HG03460 (cell line): ENCODE measurements at regions not wholly inside any gene's neighbourhood (a gene's known extent, or its start where the extent isn't known, plus 50 kb on each side); places are given as distances from the start of the nearest gene placed in this dataset.
"Not testable (repeated sequence)": the region's sequence is repeated elsewhere in the genome, so short reads cannot be mapped to it uniquely, and the experiment has no call there.

Source experiments
- ATAC-seq: cut with Tn5 transposase; IDR thresholded peaks from one replicate; pipeline ENCODE4 v1.9.1; 2021; ENCODE audit not compliant: unreplicated experiment

GRCh38 chr6:134642279-134642678 lies 307.6 kb downstream of the ALDH8A1 start:
- no peak for ATAC-seq

GRCh38 chr6:134640975-134641429 lies 308.9 kb downstream of the ALDH8A1 start:
- peak; percentile 78 for ATAC-seq

- no peak for ATAC-seq
These were observed 309.7 kb downstream of the ALDH8A1 start for GRCh38 chr6:134640229-134640628.

- no peak for ATAC-seq
These were observed 312.0 kb downstream of the ALDH8A1 start for GRCh38 chr6:134637847-134638437.

GRCh38 chr6:134637282-134637681 lies 312.6 kb downstream of the ALDH8A1 start:
- ATAC-seq = no peak

- ATAC-seq = no peak
These were observed 313.6 kb downstream of the ALDH8A1 start for GRCh38 chr6:134636186-134636799.

- no peak for ATAC-seq
These were observed 314.9 kb downstream of the ALDH8A1 start for GRCh38 chr6:134634966-134635365.

GRCh38 chr6:134634466-134634865 lies 315.4 kb downstream of the ALDH8A1 start:
- ATAC-seq = no peak

- not testable (repeated sequence) for ATAC-seq
These were observed 315.3 kb upstream of the SGK1 start for GRCh38 chr6:134632982-134633940.

- ATAC-seq = no peak
These were observed 314.1 kb upstream of the SGK1 start for GRCh38 chr6:134632024-134632423.

GRCh38 chr6:134631398-134631924 lies 313.5 kb upstream of the SGK1 start:
- ATAC-seq = no peak

GRCh38 chr6:134630508-134631121 lies 312.7 kb upstream of the SGK1 start:
- no peak for ATAC-seq

GRCh38 chr6:134628154-134628553 lies 310.2 kb upstream of the SGK1 start:
- no peak for ATAC-seq

GRCh38 chr6:134627707-134628106 lies 309.8 kb upstream of the SGK1 start:
- no peak for ATAC-seq

GRCh38 chr6:134626589-134626988 lies 308.7 kb upstream of the SGK1 start:
- ATAC-seq = no peak

GRCh38 chr6:134626086-134626485 lies 308.2 kb upstream of the SGK1 start:
- ATAC-seq = no peak

- ATAC-seq = no peak
These were observed 306.9 kb upstream of the SGK1 start for GRCh38 chr6:134624781-134625180.

- ATAC-seq = no peak
These were observed 305.5 kb upstream of the SGK1 start for GRCh38 chr6:134623401-134623800.

GRCh38 chr6:134622382-134623173 lies 304.7 kb upstream of the SGK1 start:
- no peak for ATAC-seq

- ATAC-seq = no peak
These were observed 303.9 kb upstream of the SGK1 start for GRCh38 chr6:134621858-134622257.
